ENCODE measurements at regions not wholly inside any gene's neighbourhood (a gene's known extent, or its start where the extent isn't known, plus 50 kb on each side); places are given as distances from the start of the nearest gene placed in this dataset.
"Not testable (repeated sequence)": the region's sequence is repeated elsewhere in the genome, so short reads cannot be mapped to it uniquely, and the experiment has no call there.

GRCh38 chr7:76146374-76146773 is 55.3 kb upstream of the SRRM3 start:
- Histone ChIP-seq H3K27ac (ENCODE audit: low read depth in 2 of 2, low read length in 1 of 2) (no peak overlapping the region), H3K4me1 (ENCODE audit: control insufficient read depth in 1 of 2, insufficient read depth in 2 of 2, low read depth in 1 of 2, low read length in 1 of 2) (peaks cover 0 to 3% of the 10 kb centered on the region in 2 experiments; a peak in 1 of 4 replicates), H3K36me3 (replicated peaks in 1 of 2; ENCODE audit: control insufficient read depth in 1 of 2, insufficient read depth in 2 of 2, low read length in 1 of 2) (no peaks in the 10 kb centered on the region), H3K9ac (no peak overlapping the region), H4K20me1 (ENCODE audit: insufficient read depth) (no peaks in the 10 kb centered on the region), H3K9me2 (no peaks in the 10 kb centered on the region), H2AFZ (ENCODE audit: low read depth) (no peak overlapping the region), H3K4me2 (no peak overlapping the region), H3K27me3 (ENCODE audit: insufficient read depth) (peaks cover 7% of the 10 kb centered on the region; the same call in 1 of the 2 replicates), H3K9me3 (no peaks in the 10 kb centered on the region), H3K79me2 (ENCODE audit: insufficient read depth) (no peaks in the 10 kb centered on the region), H3F3A (replicated peaks; ENCODE audit: insufficient read depth) (no peaks in the 10 kb centered on the region), H3K4me3 (ENCODE audit: low read depth in 2 of 2, low read length in 1 of 2) (no peak overlapping the region)
- TF ChIP-seq YY1 (IDR thresholded peaks at IDR 0.05; ENCODE audit: low read depth) = no peak
- TF ChIP-seq, protein P1, sequence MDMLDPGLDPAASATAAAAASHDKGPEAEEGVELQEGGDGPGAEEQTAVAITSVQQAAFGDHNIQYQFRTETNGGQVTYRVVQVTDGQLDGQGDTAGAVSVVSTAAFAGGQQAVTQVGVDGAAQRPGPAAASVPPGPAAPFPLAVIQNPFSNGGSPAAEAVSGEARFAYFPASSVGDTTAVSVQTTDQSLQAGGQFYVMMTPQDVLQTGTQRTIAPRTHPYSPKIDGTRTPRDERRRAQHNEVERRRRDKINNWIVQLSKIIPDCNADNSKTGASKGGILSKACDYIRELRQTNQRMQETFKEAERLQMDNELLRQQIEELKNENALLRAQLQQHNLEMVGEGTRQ (IDR thresholded peaks at IDR 0.05; ENCODE audit: borderline replicate concordance, low read depth, low read length) = no peak
- TF ChIP-seq ELF1 (IDR thresholded peaks at IDR 0.05) = no peak
- TF ChIP-seq REST (IDR thresholded peaks at IDR 0.05; ENCODE audit: low read depth, low read length) = no peak
- TF ChIP-seq FOXJ3 (CRISPR knock-in tag; IDR thresholded peaks at IDR 0.05) = no peak
- TF ChIP-seq TAF1 (IDR thresholded peaks at IDR 0.05; ENCODE audit: borderline replicate concordance, low read depth, low read length) = no peak
- TF ChIP-seq USF1 (IDR thresholded peaks at IDR 0.05; ENCODE audit: borderline replicate concordance, low read depth) = no peak
- no peak for TF ChIP-seq JUND (IDR thresholded peaks at IDR 0.05)
- TF ChIP-seq CTCF (IDR thresholded peaks at IDR 0.05) = no peak
- no peak for TF ChIP-seq NRF1 (IDR thresholded peaks at IDR 0.05; ENCODE audit: low read depth, low read length)
- no peak for TF ChIP-seq MAX (IDR thresholded peaks at IDR 0.05; ENCODE audit: low read depth)
- TF ChIP-seq GABPA (IDR thresholded peaks at IDR 0.05; ENCODE audit: low read depth) = no peak
- TF ChIP-seq CHD2 (IDR thresholded peaks at IDR 0.05; ENCODE audit: low read length, partially characterized antibody) = no peak
- 58% methylated on average over 4 of the region's 4 CpGs for WGBS (ENCODE audit: low lambda C conversion rate)
- CTCF ChIA-PET = interaction anchor here (1.0 to 1.5 kb wide), 2 partner anchors 16 to 167 kb away, joined by 4 read pairs; no protein-coding TSS in a partner anchor
- no peak for DNase-seq
- POLR2A ChIA-PET = interaction anchor here (0.6 kb wide), 1 partner anchor 75 kb away, joined by 4 read pairs; no protein-coding TSS in a partner anchor

GRCh38 chr7:76148947-76149346 is 52.7 kb upstream of the SRRM3 start:
- H2AFZ ChIP-seq (ENCODE audit: low read depth); H3K36me3 ChIP-seq (replicated peaks in 1 of 2; ENCODE audit: control insufficient read depth in 1 of 2, insufficient read depth in 2 of 2, low read length in 1 of 2); H3K9me3 ChIP-seq; H3K9me2 ChIP-seq; H4K20me1 ChIP-seq (ENCODE audit: insufficient read depth); H3K79me2 ChIP-seq (ENCODE audit: insufficient read depth); H3K27me3 ChIP-seq (ENCODE audit: insufficient read depth); H3K9ac ChIP-seq; H3F3A ChIP-seq (replicated peaks; ENCODE audit: insufficient read depth); H3K27ac ChIP-seq (ENCODE audit: low read depth in 2 of 2, low read length in 1 of 2); H3K4me1 ChIP-seq (ENCODE audit: control insufficient read depth in 1 of 2, insufficient read depth in 2 of 2, low read depth in 1 of 2, low read length in 1 of 2); POLR2A ChIA-PET; DNase-seq; H3K4me3 ChIP-seq (ENCODE audit: low read depth in 2 of 2, low read length in 1 of 2); H3K4me2 ChIP-seq: not testable (repeated sequence)
- CTCF ChIA-PET = interaction anchor here (1.0 to 1.2 kb wide), 2 partner anchors 29 kb away, joined by 3 read pairs; no protein-coding TSS in a partner anchor
- 81% methylated on average over 3 of the region's 3 CpGs for WGBS (ENCODE audit: low lambda C conversion rate)

Measured in SK-N-SH (cell line).